ENCODE measurements at regions not wholly inside any gene's neighbourhood (a gene's known extent, or its start where the extent isn't known, plus 50 kb on each side); places are given as distances from the start of the nearest gene placed in this dataset.

GRCh38 chr5:168104350-168104749, 187.1 kb upstream of the WWC1 start:
- H3K36me3 Mint-ChIP-seq (ENCODE audit: low read depth): no peaks in the 10 kb centered on the region
- no peak overlapping the region for H3K27ac Mint-ChIP-seq (ENCODE audit: unreplicated experiment)
- no peaks in the 10 kb centered on the region for H3K27me3 Mint-ChIP-seq (ENCODE audit: low read depth)
- H3K4me3 Mint-ChIP-seq (ENCODE audit: unreplicated experiment): no peak overlapping the region
- DNase-seq (ENCODE audit: low spot score): no peak
- no peak for TF ChIP-seq CTCF (IDR thresholded peaks at IDR 0.05)
- H3K4me1 Mint-ChIP-seq (ENCODE audit: low read depth): peaks cover 23% of the 10 kb centered on the region
- no peaks in the 10 kb centered on the region for H3K9me3 Mint-ChIP-seq (ENCODE audit: low read depth)

GRCh38 chr5:168104811-168105481, 186.5 kb upstream of the WWC1 start:
- Mint-ChIP-seq H3K36me3 (ENCODE audit: low read depth) (no peaks in the 10 kb centered on the region), H3K9me3 (ENCODE audit: low read depth) (no peaks in the 10 kb centered on the region), H3K27me3 (ENCODE audit: low read depth) (no peaks in the 10 kb centered on the region), H3K4me3 (ENCODE audit: unreplicated experiment) (no peak overlapping the region), H3K27ac (ENCODE audit: unreplicated experiment) (no peak overlapping the region), H3K4me1 (ENCODE audit: low read depth) (peaks cover 23% of the 10 kb centered on the region)
- TF ChIP-seq CTCF (IDR thresholded peaks at IDR 0.05): peak; percentile 47
- DNase-seq (ENCODE audit: low spot score): no peak

GRCh38 chr5:168106008-168106761, 185.3 kb upstream of the WWC1 start:
- Mint-ChIP-seq H3K36me3 (ENCODE audit: low read depth) (no peaks in the 10 kb centered on the region), H3K27ac (ENCODE audit: unreplicated experiment) (no peak overlapping the region), H3K9me3 (ENCODE audit: low read depth) (no peaks in the 10 kb centered on the region), H3K4me1 (ENCODE audit: low read depth) (peaks cover 23% of the 10 kb centered on the region), H3K4me3 (ENCODE audit: unreplicated experiment) (no peak overlapping the region), H3K27me3 (ENCODE audit: low read depth) (peaks cover 6% of the 10 kb centered on the region)
- no peak for TF ChIP-seq CTCF (IDR thresholded peaks at IDR 0.05)
- DNase-seq (ENCODE audit: low spot score): no peak

- Mint-ChIP-seq H3K4me1 (ENCODE audit: low read depth) (peaks cover 23% of the 10 kb centered on the region), H3K9me3 (ENCODE audit: low read depth) (no peaks in the 10 kb centered on the region), H3K4me3 (ENCODE audit: unreplicated experiment) (no peak overlapping the region), H3K27ac (ENCODE audit: unreplicated experiment) (no peak overlapping the region), H3K36me3 (ENCODE audit: low read depth) (no peaks in the 10 kb centered on the region), H3K27me3 (ENCODE audit: low read depth) (peaks cover 7% of the 10 kb centered on the region)
- no peak for TF ChIP-seq CTCF (IDR thresholded peaks at IDR 0.05)
- DNase-seq (ENCODE audit: low spot score): no peak
Measured at GRCh38 chr5:168109441-168109840, 182.0 kb upstream of the WWC1 start.

- TF ChIP-seq CTCF (IDR thresholded peaks at IDR 0.05): no peak
- Mint-ChIP-seq H3K36me3 (ENCODE audit: low read depth) (no peaks in the 10 kb centered on the region), H3K27ac (ENCODE audit: unreplicated experiment) (no peak overlapping the region), H3K4me1 (ENCODE audit: low read depth) (peaks cover 14% of the 10 kb centered on the region), H3K27me3 (ENCODE audit: low read depth) (peaks cover 7% of the 10 kb centered on the region), H3K9me3 (ENCODE audit: low read depth) (no peaks in the 10 kb centered on the region), H3K4me3 (ENCODE audit: unreplicated experiment) (no peak overlapping the region)
- no peak for DNase-seq (ENCODE audit: low spot score)
Measured at GRCh38 chr5:168110384-168110783, 181.1 kb upstream of the WWC1 start.
